Astrocyte (in vitro differentiated cells and primary cell): ENCODE measurements at regions not wholly inside any gene's neighbourhood (a gene's known extent, or its start where the extent isn't known, plus 50 kb on each side); places are given as distances from the start of the nearest gene placed in this dataset.
"Not testable (repeated sequence)": the region's sequence is repeated elsewhere in the genome, so short reads cannot be mapped to it uniquely, and the experiment has no call there.

ENCODE experiments used
- DNase-seq: peaks from one replicate; pipeline ENCODE4 v3.0.0-alpha.2; 2010; ENCODE audit warnings: low read depth
- FAIRE-seq: peaks from 2 replicates; lab custom pipeline; 2011; peaks lifted over from hg19 to GRCh38; lab: Jason Lieb, UNC
- H2AFZ ChIP-seq: 2 replicates; pipeline ENCODE4 v1.6.0; 2012; ENCODE audit warnings: low read depth, low read length, inconsistent platforms
- H3K27ac ChIP-seq: 2 replicates; pipeline ENCODE4 v1.5.1; 2011; ENCODE audit warnings: low read depth, low read length, inconsistent platforms
- H3K27me3 ChIP-seq: 2 replicates; pipeline ENCODE4 v1.6.0; 2011; ENCODE audit warnings: low read length, inconsistent platforms; ENCODE audit not compliant: insufficient read depth
- H3K36me3 ChIP-seq: 2 replicates; pipeline ENCODE4 v1.5.1; 2011; ENCODE audit warnings: low read length, inconsistent platforms; ENCODE audit not compliant: insufficient read depth
- H3K4me1 ChIP-seq: 2 replicates; pipeline ENCODE4 v1.5.1; 2011; ENCODE audit warnings: low read length, inconsistent platforms; ENCODE audit not compliant: insufficient read depth
- H3K4me2 ChIP-seq: 2 replicates; pipeline ENCODE4 v1.6.0; 2012; ENCODE audit warnings: low read length, inconsistent platforms
- H3K4me3 ChIP-seq: 2 replicates; pipeline ENCODE4 v1.5.1; 2011; ENCODE audit warnings: low read depth, mild to moderate bottlenecking, low read length, inconsistent platforms; ENCODE audit not compliant: insufficient read depth
- H3K79me2 ChIP-seq: 2 replicates; pipeline ENCODE4 v1.6.0; 2012; ENCODE audit warnings: mild to moderate bottlenecking, low read length, inconsistent platforms; ENCODE audit not compliant: insufficient read depth
- H3K9ac ChIP-seq: 2 replicates; pipeline ENCODE4 v1.6.0; 2012; ENCODE audit warnings: mild to moderate bottlenecking, low read length, inconsistent platforms
- H3K9me3 ChIP-seq: 2 replicates; pipeline ENCODE4 v1.5.1; 2012; ENCODE audit warnings: low read depth, mild to moderate bottlenecking, low read length, inconsistent platforms; ENCODE audit not compliant: insufficient read depth
- H4K20me1 ChIP-seq: 2 replicates; pipeline ENCODE4 v1.6.0; 2012; ENCODE audit warnings: low read length, inconsistent platforms; ENCODE audit not compliant: insufficient read depth
- H3K27ac Mint-ChIP-seq: one replicate; pipeline ENCODE4 v1.8.0; 2021; ENCODE audit warnings: mild to moderate bottlenecking, mixed read lengths; ENCODE audit not compliant: unreplicated experiment
- H3K27me3 Mint-ChIP-seq: one replicate; pipeline ENCODE4 v1.8.0; 2021; ENCODE audit warnings: low read depth, mixed read lengths; ENCODE audit not compliant: unreplicated experiment
- H3K36me3 Mint-ChIP-seq: one replicate; pipeline ENCODE4 v1.8.0; 2021; ENCODE audit warnings: low read depth, mixed read lengths; ENCODE audit not compliant: unreplicated experiment
- H3K4me1 Mint-ChIP-seq: one replicate; pipeline ENCODE4 v1.8.0; 2021; ENCODE audit warnings: low read depth, mixed read lengths; ENCODE audit not compliant: unreplicated experiment
- H3K4me3 Mint-ChIP-seq: one replicate; pipeline ENCODE4 v1.8.0; 2021; ENCODE audit warnings: mild to moderate bottlenecking, moderate library complexity, mixed read lengths; ENCODE audit not compliant: unreplicated experiment
- H3K9me3 Mint-ChIP-seq: one replicate; pipeline ENCODE4 v1.8.0; 2021; ENCODE audit warnings: mild to moderate bottlenecking, mixed read lengths; ENCODE audit not compliant: unreplicated experiment
- CTCF ChIP-seq: IDR thresholded peaks from 2 replicates; pipeline ENCODE4 v1.5.1; 2011; ENCODE audit warnings: low read depth, mild to moderate bottlenecking, inconsistent platforms, low read length, moderate library complexity; ENCODE audit not compliant: insufficient read depth
- EZH2 ChIP-seq: IDR thresholded peaks from 2 replicates; pipeline ENCODE4 v1.6.1; 2012; ENCODE audit warnings: mild to moderate bottlenecking, low read length, inconsistent platforms; ENCODE audit not compliant: insufficient read depth

- no peaks in the 10 kb centered on the region for H3K4me1 ChIP-seq
- H3K9me3 ChIP-seq = no peaks in the 10 kb centered on the region
- TF ChIP-seq CTCF (no peak), EZH2 (no peak)
- no peak overlapping the region for H3K27ac Mint-ChIP-seq
- DNase-seq (no peak), FAIRE-seq (no peak)
- H3K4me3 Mint-ChIP-seq = no peak overlapping the region
- peaks cover 3% of the 10 kb centered on the region for H3K27me3 Mint-ChIP-seq
- no peak overlapping the region for H3K27ac ChIP-seq
- H3K79me2 ChIP-seq = no peaks in the 10 kb centered on the region
- H3K4me1 Mint-ChIP-seq = peaks cover 2% of the 10 kb centered on the region
- peaks cover 17% of the 10 kb centered on the region for H3K9me3 Mint-ChIP-seq
- H4K20me1 ChIP-seq = no peaks in the 10 kb centered on the region
- no peak overlapping the region for H3K4me2 ChIP-seq
- no peaks in the 10 kb centered on the region for H3K36me3 Mint-ChIP-seq
- no peaks in the 10 kb centered on the region for H3K27me3 ChIP-seq
- no peaks in the 10 kb centered on the region for H3K36me3 ChIP-seq
- no peak overlapping the region for H3K4me3 ChIP-seq
- H2AFZ ChIP-seq = no peak overlapping the region
- H3K9ac ChIP-seq = no peak overlapping the region
Observed at GRCh38 chr6:86500035-86500434, 437.3 kb upstream of the HTR1E start.

GRCh38 chr6:86489042-86489441, 448.3 kb upstream of the HTR1E start:
- H3K4me3 Mint-ChIP-seq, H3K27ac ChIP-seq, H3K9ac ChIP-seq, H3K27me3 Mint-ChIP-seq, H2AFZ ChIP-seq, H3K9me3 Mint-ChIP-seq, H4K20me1 ChIP-seq, H3K4me2 ChIP-seq, H3K79me2 ChIP-seq, H3K4me1 ChIP-seq, FAIRE-seq, H3K36me3 Mint-ChIP-seq, H3K9me3 ChIP-seq, H3K36me3 ChIP-seq, DNase-seq, H3K27ac Mint-ChIP-seq, H3K4me3 ChIP-seq, H3K27me3 ChIP-seq, H3K4me1 Mint-ChIP-seq: not testable (repeated sequence)

DNA sequence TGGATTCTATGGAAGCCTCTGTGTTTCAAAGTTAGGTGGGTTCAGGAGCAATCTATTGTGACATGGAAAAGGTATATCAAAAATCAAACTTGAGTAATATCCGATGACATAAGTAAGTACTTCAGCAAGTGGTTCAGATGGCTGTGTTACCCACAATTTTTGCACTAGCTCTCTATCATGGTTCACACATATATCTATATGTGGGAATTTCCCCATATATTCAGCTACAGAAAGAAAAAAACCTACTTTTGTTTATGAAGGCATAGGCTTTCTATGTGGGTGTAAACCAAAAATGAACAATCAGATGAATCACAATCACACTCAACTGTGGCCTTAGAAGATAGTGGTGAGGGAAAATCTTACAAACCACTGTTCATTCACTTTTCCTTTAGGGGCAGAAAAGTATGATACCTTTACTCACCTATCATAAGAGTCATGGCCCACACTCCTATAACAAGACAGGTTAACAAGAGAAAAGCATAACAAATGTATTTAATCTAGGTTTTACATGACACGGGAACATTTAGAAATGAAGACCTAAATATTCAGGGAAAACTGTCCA, 449.6 kb upstream of the HTR1E start:
- Histone ChIP-seq H3K36me3 (no peaks in the 10 kb centered on the region), H3K9ac (no peak overlapping the region), H4K20me1 (no peaks in the 10 kb centered on the region), H3K27ac (no peak overlapping the region), H3K4me3 (no peak overlapping the region), H3K27me3 (no peaks in the 10 kb centered on the region), H2AFZ (no peak overlapping the region), H3K9me3 (no peaks in the 10 kb centered on the region), H3K79me2 (no peaks in the 10 kb centered on the region), H3K4me1 (no peaks in the 10 kb centered on the region), H3K4me2 (no peak overlapping the region)
- TF ChIP-seq EZH2 (no peak), CTCF (no peak)
- H3K9me3 Mint-ChIP-seq = peaks cover 4% of the 10 kb centered on the region
- no peaks in the 10 kb centered on the region for H3K4me1 Mint-ChIP-seq
- no peak overlapping the region for H3K27ac Mint-ChIP-seq
- no peaks in the 10 kb centered on the region for H3K27me3 Mint-ChIP-seq
- no peak overlapping the region for H3K4me3 Mint-ChIP-seq
- DNase-seq (no peak), FAIRE-seq (no peak)
- no peaks in the 10 kb centered on the region for H3K36me3 Mint-ChIP-seq

DNA sequence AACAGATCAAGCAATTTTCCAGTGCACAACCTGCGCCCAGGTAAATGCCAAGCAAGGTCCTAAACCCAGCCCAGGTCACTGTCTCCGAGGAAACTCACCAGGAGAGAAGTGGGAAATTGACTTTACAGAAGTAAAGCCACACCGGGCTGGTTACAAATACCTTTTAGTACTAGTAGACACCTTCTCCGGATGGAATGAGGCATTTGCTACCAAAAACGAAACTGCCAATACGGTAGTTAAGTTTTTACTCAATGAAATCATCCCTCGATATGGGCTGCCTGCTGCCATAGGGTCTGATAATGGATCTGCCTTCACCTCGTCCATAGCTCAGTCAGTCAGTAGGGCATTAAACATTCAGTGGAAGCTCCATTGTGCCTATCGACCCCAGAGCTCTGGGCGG, 459.0 kb upstream of the HTR1E start:
- H3K9ac ChIP-seq, H3K9me3 Mint-ChIP-seq, DNase-seq, H3K4me2 ChIP-seq, H3K79me2 ChIP-seq, H3K4me1 ChIP-seq, H2AFZ ChIP-seq, H3K36me3 Mint-ChIP-seq, H4K20me1 ChIP-seq, H3K9me3 ChIP-seq, H3K4me1 Mint-ChIP-seq, H3K27me3 Mint-ChIP-seq, H3K27ac Mint-ChIP-seq, H3K36me3 ChIP-seq, H3K4me3 Mint-ChIP-seq, H3K27me3 ChIP-seq, H3K4me3 ChIP-seq, FAIRE-seq, H3K27ac ChIP-seq: not testable (repeated sequence)
